Psoas muscle (tissue), 7 donors: ENCODE measurements at regions not wholly inside any gene's neighbourhood (a gene's known extent, or its start where the extent isn't known, plus 50 kb on each side); places are given as distances from the start of the nearest gene placed in this dataset.

Experiments used
- ATAC-seq, 4 donors: fragments of 200-7000 bp; cut with Tn5 transposase; one replicate each; pipeline ENCODE4 v1.9.1; 2020; ENCODE audit warnings: moderate library complexity in 3 of 4, mild to moderate bottlenecking in 2 of 4
- DNase-seq, 2 donors: peaks; one replicate each; pipeline ENCODE4 v3.0.0-alpha.2; 2020
- H3K27ac ChIP-seq: fragments of 200-600 bp; one replicate; pipeline ENCODE4 v1.8.0; 2022
- H3K27me3 ChIP-seq, 3 donors: fragments of 200-600 bp in 1 of 3; one replicate each; pipeline versions ENCODE4 v1.6.1 to v1.8.0; 2013 to 2022; ENCODE audit warnings: low read length in 2 of 3, mild to moderate bottlenecking in 2 of 3, moderate library complexity in 1 of 3; ENCODE audit not compliant: insufficient read depth in 3 of 3
- H3K36me3 ChIP-seq, 2 donors: fragments of 200-600 bp in 1 of 2; one replicate each; pipeline versions ENCODE4 v1.6.1 to v1.8.0; 2013 to 2022; ENCODE audit warnings: low read depth in 1 of 2, mild to moderate bottlenecking in 1 of 2, moderate library complexity in 1 of 2; ENCODE audit not compliant: insufficient read depth in 1 of 2
- H3K4me1 ChIP-seq: fragments of 200-600 bp; one replicate; pipeline ENCODE4 v1.8.0; 2022
- H3K4me3 ChIP-seq: fragments of 200-600 bp; one replicate; pipeline ENCODE4 v1.8.0; 2022; ENCODE audit warnings: mild to moderate bottlenecking
- H3K9me3 ChIP-seq: fragments of 200-600 bp; one replicate; pipeline ENCODE4 v1.8.0; 2022
- CTCF ChIP-seq: fragments of 200-600 bp; IDR thresholded peaks from one replicate; pipeline ENCODE4 v1.8.0; 2022; ENCODE audit warnings: antibody characterized with exemption
- whole genome bisulfite sequencing, 3 donors: extraction: QIAGEN DNeasy Blood & Tissue Kit; methylation state at CpG; one replicate each; pipeline versions ENCODE4 v1.1.6 to v1.1.7; 2013; 5-methylcytosine and 5-hydroxymethylcytosine counted together
- intact Hi-C, 2 donors: fragments of 100-400 bp; cut with DNase I; formaldehyde crosslinking; loops; one replicate each; pipeline versions ENCODE4 v1.11.0 to v1.14.2; 2022
- donor health status: healthy with polysubstance abuse.
- donor health status: DM: no; HTN: no; CAD: no; lungs with moderate emphysema.
- donor health status: Bipolar disorder and iron deficiency.
- donor health status: healthy.
- donor health status: DM: yes; HTN: yes; CAD: no.
- donor health status: DM: no; HTN: no; CAD: no.
- donor health status: DM: yes; HTN: yes; CAD: no.

GRCh38 chr12:114483996-114484395 is 78.1 kb upstream of the TBX5 start:
- H3K4me3 ChIP-seq, result no peak overlapping the region
- WGBS, 3 donors, result 59 to 71% (median 62%) methylated on average over 3 of the region's 3 CpGs

GRCh38 chr12:114481200-114481535 is 75.2 kb upstream of the TBX5 start:
- WGBS, 3 donors, result 2 to 3% (median 2%) methylated on average over 6 of the region's 6 CpGs
- intact Hi-C loops, result no loop called here
- TF ChIP-seq CTCF, result no peak
- H3K36me3 ChIP-seq, result no peaks in the 10 kb centered on the region
- no peak overlapping the region for H3K27ac ChIP-seq
- no peaks in the 10 kb centered on the region for H3K4me1 ChIP-seq
- peaks cover 7 to 59% (median 24%) of the 10 kb centered on the region in 3 donors for H3K27me3 ChIP-seq
- DNase-seq, result no peak
- H3K4me3 ChIP-seq, result no peak overlapping the region
- H3K9me3 ChIP-seq, result no peaks in the 10 kb centered on the region
- ATAC-seq, result no peak

More at GRCh38 chr12:114483996-114484395, 78.1 kb upstream of the TBX5 start:
- intact Hi-C loops, result no loop called here
- ATAC-seq (no peak), DNase-seq (no peak)
- H3K4me1 ChIP-seq, result no peaks in the 10 kb centered on the region
- no peaks in the 10 kb centered on the region for H3K36me3 ChIP-seq
- H3K27ac ChIP-seq, result no peak overlapping the region
- no peaks in the 10 kb centered on the region for H3K9me3 ChIP-seq
- H3K27me3 ChIP-seq, result peaks cover 4 to 45% (median 24%) of the 10 kb centered on the region in 3 donors
- TF ChIP-seq CTCF, result no peak

- ATAC-seq (no peak), DNase-seq (no peak)
- peaks cover 10 to 59% (median 23%) of the 10 kb centered on the region in 3 donors for H3K27me3 ChIP-seq
- intact Hi-C loops, result no loop called here
- H3K9me3 ChIP-seq, result no peaks in the 10 kb centered on the region
- H3K27ac ChIP-seq, result no peak overlapping the region
- H3K4me1 ChIP-seq, result no peaks in the 10 kb centered on the region
- 3 to 5% (median 4%) methylated on average over 34 of the region's 34 CpGs for WGBS, 3 donors
- no peak overlapping the region for H3K4me3 ChIP-seq
- no peak for TF ChIP-seq CTCF
- H3K36me3 ChIP-seq, result no peaks in the 10 kb centered on the region
These were observed 74.6 kb upstream of the TBX5 start for GRCh38 chr12:114480337-114481199.

- no peak for TF ChIP-seq CTCF
- H3K9me3 ChIP-seq, result no peaks in the 10 kb centered on the region
- peaks cover 10 to 59% (median 23%) of the 10 kb centered on the region in 3 donors for H3K27me3 ChIP-seq
- ATAC-seq (no peak), DNase-seq (no peak)
- H3K36me3 ChIP-seq, result no peaks in the 10 kb centered on the region
- no peaks in the 10 kb centered on the region for H3K4me1 ChIP-seq
- H3K4me3 ChIP-seq, result no peak overlapping the region
- no peak overlapping the region for H3K27ac ChIP-seq
- WGBS, 3 donors, result 4 to 5% (median 5%) methylated on average over 22 of the region's 22 CpGs
- intact Hi-C loops, result no loop called here
These were observed 73.9 kb upstream of the TBX5 start for GRCh38 chr12:114479831-114480230.
